HL-60 (cell line): ENCODE measurements at regions not wholly inside any gene's neighbourhood (a gene's known extent, or its start where the extent isn't known, plus 50 kb on each side); places are given as distances from the start of the nearest gene placed in this dataset.

ENCODE experiments used
- DNase-seq, 2 experiments: peaks; one replicate each; pipeline ENCODE4 v3.0.0-alpha.2; 2010 to 2020; ENCODE audit warnings: low read depth in 1 of 2, low spot score in 1 of 2
- H3K27ac ChIP-seq: fragments of 250-450 bp; sonication (Bioruptor Pico); replicated peaks from 2 replicates; pipeline ENCODE4 v1.5.1; 2020; ENCODE audit warnings: mild to moderate bottlenecking, moderate library complexity
- H3K27me3 ChIP-seq: fragments of 250-450 bp; sonication (Bioruptor Pico); 2 replicates; pipeline ENCODE4 v1.5.1; 2021; ENCODE audit warnings: mild to moderate bottlenecking, moderate library complexity; ENCODE audit not compliant: insufficient read depth, poor library complexity, severe bottlenecking
- H3K4me3 ChIP-seq: replicated peaks from 2 replicates; pipeline ENCODE4 v1.5.1; 2011; ENCODE audit warnings: mild to moderate bottlenecking, control low read depth, low read length; ENCODE audit not compliant: insufficient read depth
- CTCF ChIP-seq: IDR thresholded peaks from one replicate; pipeline ENCODE4 v1.5.1; 2011; ENCODE audit warnings: low read length, control low read depth, inconsistent platforms; ENCODE audit not compliant: insufficient read depth
- GABPA ChIP-seq: IDR thresholded peaks from 2 replicates; pipeline ENCODE4 v1.6.1; 2012; ENCODE audit warnings: low read depth
- POLR2AphosphoS5 ChIP-seq: IDR thresholded peaks from 2 replicates; pipeline ENCODE4 v1.6.1; 2012; ENCODE audit warnings: low read depth
- SPI1 ChIP-seq: IDR thresholded peaks from 2 replicates; pipeline ENCODE4 v1.6.1; 2012; ENCODE audit warnings: low read depth, mild to moderate bottlenecking, borderline replicate concordance
- TF ChIP-seq, protein P1 (sequence below): IDR thresholded peaks from 2 replicates; pipeline ENCODE4 v1.6.1; 2012; ENCODE audit warnings: low read depth; ENCODE audit not compliant: insufficient replicate concordance

GRCh38 chr12:116433249-116433648 lies 125.9 kb upstream of the MAP1LC3B2 start:
- Histone ChIP-seq H3K4me3 (no peak overlapping the region), H3K27me3 (no peaks in the 10 kb centered on the region), H3K27ac (no peak overlapping the region)
- no peak for TF ChIP-seq CTCF
- no peak for TF ChIP-seq GABPA
- TF ChIP-seq SPI1 = no peak
- no peak for TF ChIP-seq POLR2AphosphoS5
- TF ChIP-seq, protein P1, sequence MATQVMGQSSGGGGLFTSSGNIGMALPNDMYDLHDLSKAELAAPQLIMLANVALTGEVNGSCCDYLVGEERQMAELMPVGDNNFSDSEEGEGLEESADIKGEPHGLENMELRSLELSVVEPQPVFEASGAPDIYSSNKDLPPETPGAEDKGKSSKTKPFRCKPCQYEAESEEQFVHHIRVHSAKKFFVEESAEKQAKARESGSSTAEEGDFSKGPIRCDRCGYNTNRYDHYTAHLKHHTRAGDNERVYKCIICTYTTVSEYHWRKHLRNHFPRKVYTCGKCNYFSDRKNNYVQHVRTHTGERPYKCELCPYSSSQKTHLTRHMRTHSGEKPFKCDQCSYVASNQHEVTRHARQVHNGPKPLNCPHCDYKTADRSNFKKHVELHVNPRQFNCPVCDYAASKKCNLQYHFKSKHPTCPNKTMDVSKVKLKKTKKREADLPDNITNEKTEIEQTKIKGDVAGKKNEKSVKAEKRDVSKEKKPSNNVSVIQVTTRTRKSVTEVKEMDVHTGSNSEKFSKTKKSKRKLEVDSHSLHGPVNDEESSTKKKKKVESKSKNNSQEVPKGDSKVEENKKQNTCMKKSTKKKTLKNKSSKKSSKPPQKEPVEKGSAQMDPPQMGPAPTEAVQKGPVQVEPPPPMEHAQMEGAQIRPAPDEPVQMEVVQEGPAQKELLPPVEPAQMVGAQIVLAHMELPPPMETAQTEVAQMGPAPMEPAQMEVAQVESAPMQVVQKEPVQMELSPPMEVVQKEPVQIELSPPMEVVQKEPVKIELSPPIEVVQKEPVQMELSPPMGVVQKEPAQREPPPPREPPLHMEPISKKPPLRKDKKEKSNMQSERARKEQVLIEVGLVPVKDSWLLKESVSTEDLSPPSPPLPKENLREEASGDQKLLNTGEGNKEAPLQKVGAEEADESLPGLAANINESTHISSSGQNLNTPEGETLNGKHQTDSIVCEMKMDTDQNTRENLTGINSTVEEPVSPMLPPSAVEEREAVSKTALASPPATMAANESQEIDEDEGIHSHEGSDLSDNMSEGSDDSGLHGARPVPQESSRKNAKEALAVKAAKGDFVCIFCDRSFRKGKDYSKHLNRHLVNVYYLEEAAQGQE = no peak
- DNase-seq = no peak

- peak; percentile 2 to 24 for DNase-seq
- Histone ChIP-seq H3K4me3 (no peak overlapping the region), H3K27ac (no peak overlapping the region), H3K27me3 (no peaks in the 10 kb centered on the region)
- TF ChIP-seq GABPA = no peak
- no peak for TF ChIP-seq CTCF
- TF ChIP-seq, protein P1 = no peak
- TF ChIP-seq POLR2AphosphoS5 = no peak
- no peak for TF ChIP-seq SPI1
These were observed 124.8 kb upstream of the MAP1LC3B2 start for GRCh38 chr12:116434155-116435011.

- Histone ChIP-seq H3K27me3 (no peaks in the 10 kb centered on the region), H3K27ac (no peak overlapping the region), H3K4me3 (no peak overlapping the region)
- DNase-seq = no peak
- TF ChIP-seq CTCF = no peak
- no peak for TF ChIP-seq POLR2AphosphoS5
- TF ChIP-seq, protein P1 = no peak
- TF ChIP-seq SPI1 = no peak
- no peak for TF ChIP-seq GABPA
These were observed 123.2 kb upstream of the MAP1LC3B2 start for GRCh38 chr12:116435984-116436383.
